AG10803 (cell line): ENCODE measurements at regions not wholly inside any gene's neighbourhood (a gene's known extent, or its start where the extent isn't known, plus 50 kb on each side); places are given as distances from the start of the nearest gene placed in this dataset.

Experiments used
- DNase-seq: peaks from one replicate; pipeline ENCODE4 v3.0.0; 2010; ENCODE audit warnings: low read depth
- H3K4me3 ChIP-seq: 2 replicates; pipeline ENCODE4 v1.5.1; 2011; ENCODE audit warnings: mild to moderate bottlenecking, low read length, control low read depth
- TF ChIP-seq, protein P1 (sequence below): conservative IDR thresholded peaks from 2 replicates; pipeline ENCODE4 v1.5.1; 2011; ENCODE audit warnings: mild to moderate bottlenecking, low read length, control low read depth, inconsistent platforms

DNA sequence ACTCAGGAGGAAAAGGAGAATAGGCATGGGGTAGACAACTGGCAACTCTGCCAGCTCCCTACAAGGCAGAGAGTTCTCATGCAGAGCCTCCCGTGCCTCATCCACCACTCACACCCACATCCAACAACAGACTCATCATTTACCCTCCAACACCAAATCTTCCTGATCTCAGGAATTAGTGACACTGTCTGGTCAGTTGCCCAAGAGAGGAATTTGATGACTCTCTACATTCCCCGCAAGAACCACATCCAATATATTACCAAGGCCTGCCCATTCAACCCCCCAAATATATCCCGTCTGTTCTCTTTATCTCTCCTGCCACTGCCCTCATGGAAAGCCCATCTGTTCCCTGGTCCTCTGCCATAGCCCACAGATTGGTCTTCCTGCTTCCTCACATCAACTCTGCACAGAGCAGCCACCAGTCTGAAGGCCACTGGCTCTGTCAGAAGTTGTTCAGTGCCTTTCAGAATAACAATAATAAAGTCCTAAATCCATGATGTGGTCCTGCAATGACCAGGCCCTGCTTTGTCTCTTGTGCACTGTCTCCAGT is 57.5 kb upstream of the CD82 start:
- DNase-seq: no peak
- TF ChIP-seq, protein P1, sequence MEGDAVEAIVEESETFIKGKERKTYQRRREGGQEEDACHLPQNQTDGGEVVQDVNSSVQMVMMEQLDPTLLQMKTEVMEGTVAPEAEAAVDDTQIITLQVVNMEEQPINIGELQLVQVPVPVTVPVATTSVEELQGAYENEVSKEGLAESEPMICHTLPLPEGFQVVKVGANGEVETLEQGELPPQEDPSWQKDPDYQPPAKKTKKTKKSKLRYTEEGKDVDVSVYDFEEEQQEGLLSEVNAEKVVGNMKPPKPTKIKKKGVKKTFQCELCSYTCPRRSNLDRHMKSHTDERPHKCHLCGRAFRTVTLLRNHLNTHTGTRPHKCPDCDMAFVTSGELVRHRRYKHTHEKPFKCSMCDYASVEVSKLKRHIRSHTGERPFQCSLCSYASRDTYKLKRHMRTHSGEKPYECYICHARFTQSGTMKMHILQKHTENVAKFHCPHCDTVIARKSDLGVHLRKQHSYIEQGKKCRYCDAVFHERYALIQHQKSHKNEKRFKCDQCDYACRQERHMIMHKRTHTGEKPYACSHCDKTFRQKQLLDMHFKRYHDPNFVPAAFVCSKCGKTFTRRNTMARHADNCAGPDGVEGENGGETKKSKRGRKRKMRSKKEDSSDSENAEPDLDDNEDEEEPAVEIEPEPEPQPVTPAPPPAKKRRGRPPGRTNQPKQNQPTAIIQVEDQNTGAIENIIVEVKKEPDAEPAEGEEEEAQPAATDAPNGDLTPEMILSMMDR: no peak
- no peak overlapping the region for H3K4me3 ChIP-seq

DNA sequence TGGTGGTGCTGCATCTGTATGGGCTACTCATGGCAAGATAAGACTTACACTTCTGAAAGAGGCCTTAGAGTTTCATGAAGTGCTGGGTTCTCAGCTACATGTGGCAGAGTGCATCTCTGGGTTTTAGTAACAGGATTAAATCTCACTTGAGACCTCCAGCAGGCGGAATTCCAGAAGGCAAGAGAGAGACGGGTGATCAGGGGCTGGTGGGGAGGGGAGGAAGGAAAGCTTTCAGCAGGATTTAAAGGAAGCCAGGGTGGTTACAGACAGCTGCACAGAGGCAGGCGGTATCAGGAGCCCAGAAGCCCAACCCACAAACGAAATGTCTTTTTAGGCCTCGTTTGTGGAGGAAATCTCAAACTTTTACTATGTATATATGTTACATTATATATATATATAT is 56.2 kb upstream of the CD82 start:
- TF ChIP-seq, protein P1: no peak
- no peak overlapping the region for H3K4me3 ChIP-seq
- no peak for DNase-seq

DNA sequence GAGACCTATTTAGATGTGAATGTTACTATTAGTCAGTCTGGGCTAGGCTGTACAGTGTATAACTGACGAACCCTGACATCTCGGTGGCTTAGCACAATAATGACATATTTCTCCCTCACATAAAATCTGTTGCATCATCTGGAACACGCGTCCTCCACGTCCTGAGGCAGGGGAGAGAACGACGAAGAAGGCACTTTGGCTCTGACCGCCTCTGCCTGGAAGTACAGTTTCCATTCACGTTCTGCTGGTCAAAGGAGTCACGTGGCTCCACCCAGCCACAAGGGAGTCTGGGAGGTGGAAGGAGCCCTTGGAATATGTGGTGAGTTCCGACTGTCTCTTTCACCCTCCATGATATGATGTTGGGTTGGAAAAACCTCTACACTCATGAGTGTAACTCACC is 55.1 kb upstream of the CD82 start:
- no peak for DNase-seq
- no peak overlapping the region for H3K4me3 ChIP-seq
- TF ChIP-seq, protein P1: no peak

DNA sequence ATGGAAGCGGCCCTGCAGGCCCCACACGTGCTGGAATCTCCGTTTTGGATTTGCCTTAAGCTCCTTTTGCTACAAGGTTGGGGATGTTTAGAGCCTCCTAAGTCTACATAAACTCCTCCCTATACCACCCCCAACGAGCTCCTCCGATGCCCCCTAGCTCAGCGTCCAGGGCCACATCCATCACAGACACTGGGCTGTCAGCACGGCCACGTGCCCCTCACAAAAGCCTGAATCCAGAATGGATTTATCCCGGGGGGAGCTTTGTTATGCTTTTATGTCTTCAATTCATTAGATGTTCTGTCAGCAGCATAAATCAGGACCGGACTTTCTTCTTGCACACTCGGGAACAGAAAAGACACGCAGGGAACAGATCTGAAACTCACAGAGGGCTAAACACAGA is 52.6 kb upstream of the CD82 start:
- TF ChIP-seq, protein P1: no peak
- H3K4me3 ChIP-seq: no peak overlapping the region
- no peak for DNase-seq

DNA sequence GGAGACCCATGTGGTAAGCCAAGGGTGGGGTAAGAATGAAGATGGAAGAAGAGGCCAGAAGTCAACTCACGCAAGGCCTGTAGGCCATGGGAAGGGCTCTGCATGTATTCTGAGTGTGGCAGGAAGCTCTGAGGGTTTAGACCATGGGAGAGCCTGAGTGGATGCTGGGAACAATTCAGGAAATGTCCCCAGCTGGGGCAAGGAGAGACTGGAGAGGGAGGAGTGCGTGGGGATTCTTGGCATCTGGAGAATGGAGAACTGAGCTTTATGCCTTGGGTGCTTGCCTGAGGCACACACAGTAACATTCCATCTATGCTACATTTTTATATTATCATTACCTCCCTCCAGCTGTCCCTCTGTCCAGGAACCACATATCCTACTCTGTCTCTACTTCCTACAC is 50.4 kb upstream of the CD82 start:
- no peak for DNase-seq
- H3K4me3 ChIP-seq: no peak overlapping the region
- TF ChIP-seq, protein P1: no peak
